HG03442 (cell line): ENCODE measurements at regions not wholly inside any gene's neighbourhood (a gene's known extent, or its start where the extent isn't known, plus 50 kb on each side); places are given as distances from the start of the nearest gene placed in this dataset.

Experiments used
- ATAC-seq: cut with Tn5 transposase; IDR thresholded peaks from one replicate; pipeline ENCODE4 v1.9.1; 2021; ENCODE audit warnings: mild to moderate bottlenecking, moderate library complexity; ENCODE audit not compliant: unreplicated experiment

DNA sequence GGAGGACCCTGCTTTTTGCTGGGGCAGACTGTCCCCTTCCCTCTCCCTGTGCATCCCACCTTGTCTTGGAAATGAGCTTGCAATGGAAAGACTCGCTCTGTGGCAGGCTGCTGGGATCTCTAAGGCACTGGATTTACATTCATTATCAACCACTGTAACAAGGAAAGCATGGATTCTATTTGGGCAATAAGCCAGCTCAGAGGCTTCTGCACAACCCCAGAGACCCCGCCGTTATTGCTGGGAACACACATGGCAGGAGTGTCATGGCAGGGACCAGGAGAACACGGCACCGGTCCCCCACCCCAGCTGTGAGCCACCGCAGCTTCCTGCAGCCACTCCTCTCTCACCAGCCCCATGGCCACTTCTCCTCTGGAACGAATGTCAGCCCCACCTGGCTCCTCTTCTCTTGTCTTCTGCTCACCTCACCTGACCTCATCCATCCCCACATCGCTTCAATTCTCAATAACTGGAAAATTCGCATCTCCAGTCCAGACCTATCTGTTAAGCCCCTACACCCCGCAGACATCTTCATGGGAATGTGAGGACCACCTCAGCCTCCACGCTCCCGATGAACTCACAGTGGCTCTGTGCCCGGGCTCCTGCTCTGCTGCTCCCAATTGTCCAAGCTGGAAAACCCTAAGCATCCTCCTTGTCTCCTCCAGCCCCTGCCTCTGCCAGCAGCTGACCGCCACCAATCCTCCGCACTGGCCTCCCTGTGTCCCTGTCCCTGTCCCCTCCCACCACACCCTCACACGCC lies 181.5 kb downstream of the USP12 start:
- no peak for ATAC-seq

DNA sequence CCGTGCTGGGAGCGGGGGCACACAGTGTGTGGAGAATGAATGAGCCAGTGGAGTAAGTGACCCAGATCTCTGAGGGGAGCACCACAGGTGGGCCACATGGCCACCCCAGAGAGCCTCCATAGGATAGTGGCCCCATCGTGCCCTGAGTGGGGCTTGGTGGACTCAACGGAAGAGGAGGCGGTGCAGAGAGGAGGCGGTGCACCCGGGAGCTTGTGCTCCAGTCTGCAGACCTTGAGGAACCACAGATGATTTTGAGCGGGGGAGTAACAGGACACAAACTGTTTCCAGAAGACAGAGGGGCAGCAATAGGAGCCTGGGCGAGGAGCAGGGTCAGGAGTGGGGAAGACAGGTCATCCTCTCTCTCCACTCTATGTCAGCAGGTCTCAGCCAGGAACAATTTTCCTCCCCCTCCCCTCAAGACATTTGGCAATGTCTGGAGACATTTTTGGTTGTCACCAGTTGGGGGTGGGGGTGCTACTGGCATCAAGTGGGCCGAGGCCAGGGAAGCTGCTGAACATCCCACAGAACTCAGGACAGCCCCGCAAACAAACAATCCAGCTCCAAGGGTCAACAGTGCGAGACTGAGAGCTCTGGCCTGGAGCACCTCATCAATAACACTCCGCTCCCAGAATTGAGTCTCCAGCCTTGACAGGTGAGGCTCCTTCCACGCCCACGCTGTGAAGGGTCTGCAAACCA lies 182.2 kb downstream of the USP12 start:
- ATAC-seq = no peak

DNA sequence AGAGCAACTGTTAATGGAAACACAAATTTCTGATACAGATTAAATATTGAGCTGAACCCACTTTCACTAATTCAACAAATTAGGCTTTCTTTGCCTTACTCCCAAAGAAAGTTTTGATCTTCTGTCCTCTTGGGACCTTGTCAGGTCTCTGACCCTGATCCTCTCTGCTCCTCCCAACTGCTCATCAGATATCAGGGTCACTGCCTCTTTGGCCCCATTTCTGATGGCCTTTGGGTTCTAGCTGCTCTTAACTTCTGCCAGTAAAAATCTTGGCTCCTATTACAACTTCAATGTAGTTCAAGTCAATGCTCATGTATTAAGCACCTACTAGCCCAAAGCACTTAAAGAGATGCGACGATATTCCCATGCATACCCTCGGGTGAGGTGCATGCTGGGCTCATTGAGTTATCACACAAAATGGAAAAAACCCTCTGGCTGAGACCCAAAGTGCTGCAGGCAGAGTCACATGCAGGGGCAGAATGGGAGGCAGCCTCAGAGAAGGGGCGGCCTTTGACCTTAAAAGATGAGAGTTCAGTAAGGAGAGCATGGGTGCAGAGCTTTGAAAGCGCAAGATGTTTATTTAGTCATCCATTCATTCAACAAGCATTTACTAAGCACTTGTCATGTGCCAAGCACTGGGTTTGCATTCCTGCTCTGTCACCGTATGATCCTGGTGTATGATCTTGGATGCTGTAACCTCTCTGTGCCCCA lies 183.4 kb downstream of the USP12 start:
- ATAC-seq = no peak

DNA sequence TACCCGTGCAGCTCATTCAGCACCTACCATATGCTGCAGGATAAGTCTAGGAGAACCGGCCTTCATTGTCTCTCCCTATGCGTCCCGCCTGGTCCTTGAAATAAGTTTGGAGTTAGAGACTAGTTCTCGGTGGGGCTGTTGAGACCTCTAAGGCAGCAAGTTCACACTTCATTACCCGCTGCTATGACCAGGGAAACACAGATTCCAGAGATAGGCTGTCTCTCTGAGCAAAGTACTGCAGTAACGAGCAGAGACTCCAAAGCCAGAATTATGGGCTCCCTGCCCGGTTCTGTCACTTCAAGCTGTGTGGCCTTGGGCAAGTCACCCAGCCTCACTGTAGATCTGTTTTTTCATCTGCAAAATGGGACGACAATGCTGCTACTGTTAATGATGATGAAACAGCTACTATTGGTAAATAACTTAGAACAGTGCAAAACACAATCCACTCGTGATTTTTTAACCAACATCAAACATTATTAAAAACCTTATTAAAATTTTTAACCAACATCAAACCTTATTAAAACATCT lies 184.1 kb downstream of the USP12 start:
- ATAC-seq = no peak

DNA sequence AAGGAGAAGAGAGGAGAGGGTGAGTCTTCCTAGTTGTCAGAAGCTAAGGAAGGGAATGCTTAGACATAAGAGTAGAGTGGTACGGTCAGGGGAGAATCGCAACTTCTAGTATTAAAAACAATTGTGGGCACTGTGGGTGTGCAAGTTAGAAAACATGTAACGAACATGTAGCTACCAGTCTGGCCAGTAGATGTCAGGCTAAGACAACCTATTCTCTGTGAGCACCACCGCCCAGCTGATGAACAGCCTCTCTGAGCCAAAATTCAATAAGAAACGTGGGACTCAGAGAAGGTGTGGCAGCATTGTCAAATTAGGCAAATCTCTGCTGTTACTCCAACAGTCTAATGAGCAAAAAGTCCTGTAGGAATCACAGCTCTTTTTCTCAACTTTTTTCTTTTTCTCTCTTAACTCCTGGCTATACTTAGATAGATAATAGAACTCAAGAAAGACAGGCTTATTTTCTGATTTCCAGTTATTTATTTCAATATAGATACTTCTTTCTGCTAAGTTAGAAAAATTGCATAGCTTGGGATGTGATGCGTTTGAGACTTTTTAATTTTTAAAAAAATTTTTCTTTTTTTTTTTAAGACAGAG lies 186.2 kb downstream of the USP12 start:
- peak; percentile 65 for ATAC-seq

DNA sequence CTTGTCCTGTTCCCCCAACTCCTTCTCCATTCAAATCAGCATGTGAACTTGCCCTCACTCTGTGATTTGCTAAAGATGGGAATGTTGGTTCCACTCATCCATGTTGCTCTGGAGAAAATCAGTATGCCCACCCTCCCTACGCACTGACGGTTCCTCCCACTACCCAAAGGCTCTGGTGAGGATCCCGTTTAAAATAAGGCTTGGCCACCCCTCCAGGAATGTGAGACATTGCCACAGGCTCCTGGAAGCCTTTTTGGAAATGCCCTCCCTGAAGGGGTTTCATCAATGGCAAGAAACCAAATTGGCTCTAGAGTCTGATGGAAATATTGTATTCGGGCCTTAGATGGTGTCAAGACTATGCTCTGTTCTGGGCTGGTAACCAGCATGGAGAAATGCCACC lies 187.3 kb downstream of the USP12 start:
- ATAC-seq = no peak

DNA sequence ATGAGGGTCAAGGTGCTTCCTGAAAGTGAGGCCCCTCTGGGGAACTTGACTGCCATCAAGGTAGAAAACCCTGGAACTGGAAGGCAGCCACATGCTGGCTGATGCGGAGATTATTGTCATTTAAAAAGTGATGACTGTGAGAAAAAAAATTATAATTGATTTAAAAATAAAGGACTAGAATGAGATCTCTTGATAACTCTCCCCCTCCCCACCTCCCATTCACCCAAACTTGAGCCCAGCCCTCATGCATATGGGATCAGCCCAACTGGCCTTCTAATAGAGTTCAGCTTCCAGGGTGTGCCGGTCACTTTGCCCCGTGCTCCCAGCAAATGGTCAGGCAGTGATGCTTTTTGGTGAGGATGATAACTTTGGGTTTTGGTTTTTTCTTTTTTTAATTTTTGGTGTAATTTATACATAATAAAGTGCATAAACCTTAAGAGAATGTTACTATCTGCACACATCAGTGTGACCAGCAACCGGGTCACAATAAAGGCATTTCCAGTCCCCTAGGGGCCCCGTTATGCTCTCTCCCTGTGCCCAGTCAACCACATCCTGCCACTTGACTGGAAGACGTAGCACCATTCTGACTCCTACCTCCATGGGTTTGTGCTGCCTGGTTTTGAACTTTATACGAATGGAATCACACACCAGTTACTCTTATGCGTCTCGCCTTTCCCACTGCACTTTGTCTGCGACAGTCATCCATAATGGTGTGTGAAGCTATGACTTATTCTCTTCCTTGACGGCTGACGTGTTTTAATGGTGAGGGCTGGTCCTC lies 187.9 kb downstream of the USP12 start:
- no peak for ATAC-seq

DNA sequence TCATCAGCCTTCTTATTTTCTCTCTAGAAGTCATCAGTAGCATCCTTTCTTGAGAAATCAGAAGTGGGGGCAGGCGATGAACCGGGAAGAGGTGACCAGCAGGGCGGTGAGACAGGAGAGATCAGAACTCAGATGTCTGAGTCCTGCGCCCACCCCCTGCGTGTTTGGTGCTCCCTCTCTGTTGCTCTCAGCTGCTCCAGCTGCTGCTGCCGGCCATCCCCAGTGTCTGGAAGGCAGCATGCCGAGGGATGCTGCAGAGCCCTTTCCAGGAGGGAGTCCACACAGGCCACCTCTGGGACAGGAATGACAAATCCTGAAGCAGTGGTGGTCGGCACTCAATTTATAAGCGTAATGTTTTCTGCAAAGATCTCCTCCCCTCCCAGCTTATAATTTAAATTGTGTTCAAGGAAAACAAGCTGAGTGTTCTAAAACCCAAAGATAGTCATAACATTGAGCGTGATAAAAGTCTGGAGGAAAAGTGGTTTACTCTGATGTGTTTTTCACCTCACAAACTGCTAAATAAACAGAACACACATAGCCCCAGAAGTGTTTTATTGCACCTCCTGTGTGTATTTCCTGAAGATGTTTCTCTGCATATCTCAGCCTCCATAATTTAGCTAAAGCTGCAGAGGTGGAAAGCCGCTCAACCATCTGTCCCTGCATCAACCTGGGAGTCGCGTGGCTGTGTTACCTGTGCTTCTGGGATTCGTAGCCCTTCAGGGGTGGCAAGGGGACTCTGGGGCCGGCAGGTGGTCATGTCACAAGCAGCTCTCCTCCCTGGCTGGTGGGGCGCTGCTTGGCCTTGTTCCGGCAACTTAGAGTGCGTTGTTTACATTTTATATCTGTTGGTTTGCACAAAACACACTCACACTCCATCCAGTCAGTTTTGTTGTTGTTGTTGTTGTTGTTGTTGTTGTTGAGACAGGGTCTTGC lies 191.2 kb downstream of the USP12 start:
- ATAC-seq = no peak

DNA sequence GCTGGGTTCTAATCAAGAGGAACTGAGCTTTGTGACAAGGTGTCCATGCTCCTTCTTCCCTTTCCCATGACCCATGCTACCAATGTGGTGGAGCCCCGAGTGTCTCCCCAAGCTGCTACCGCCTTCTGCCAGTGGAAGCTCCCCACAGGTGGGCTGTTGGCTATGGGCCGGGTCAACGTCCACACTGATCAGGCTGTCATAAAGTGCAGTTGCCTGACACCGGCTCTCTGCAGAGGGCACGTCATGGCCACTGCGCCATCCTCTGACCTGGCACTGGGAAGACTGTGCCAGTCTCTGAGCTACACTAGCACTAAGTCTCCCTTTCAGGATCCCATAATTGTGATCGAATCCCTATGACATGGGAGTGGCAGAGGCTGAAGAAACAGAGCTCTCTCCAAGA lies 192.3 kb downstream of the USP12 start:
- no peak for ATAC-seq

DNA sequence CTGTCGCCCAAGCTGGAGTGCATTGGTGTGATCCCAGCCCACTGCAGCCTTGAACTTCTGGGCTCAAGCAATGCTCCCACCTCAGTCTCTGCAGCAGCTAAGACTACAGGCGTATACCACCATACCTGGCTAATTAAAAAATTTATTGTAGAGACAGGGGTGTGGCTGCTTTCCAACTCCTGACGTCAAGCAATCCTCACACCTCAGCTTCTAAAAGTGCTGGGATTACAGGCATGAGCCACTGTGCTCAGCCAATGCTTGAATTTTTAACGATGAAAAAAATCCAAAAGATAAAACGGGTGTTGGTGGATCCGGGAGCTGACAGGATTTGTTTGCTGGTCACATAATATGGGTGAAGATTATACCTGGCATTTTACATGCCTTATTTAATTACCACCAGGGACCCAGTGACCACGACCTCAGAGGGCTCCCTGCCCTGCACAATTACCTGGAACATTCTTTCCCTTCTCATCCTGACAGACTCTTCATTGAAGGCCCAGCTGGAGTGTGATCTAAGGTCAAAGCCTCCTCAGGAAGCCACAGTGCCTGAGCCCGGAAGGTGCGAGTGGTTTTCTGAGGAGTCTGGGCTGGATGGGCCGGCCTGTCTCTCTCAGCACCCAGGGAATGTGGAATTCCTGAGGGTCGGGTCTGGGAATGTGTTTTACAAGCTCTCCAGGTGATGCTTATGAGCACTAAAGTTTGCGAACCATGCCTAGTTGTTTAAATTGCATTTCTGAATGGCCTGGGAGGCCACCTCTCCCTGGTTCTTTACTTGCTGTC lies 193.3 kb downstream of the USP12 start:
- no peak for ATAC-seq

DNA sequence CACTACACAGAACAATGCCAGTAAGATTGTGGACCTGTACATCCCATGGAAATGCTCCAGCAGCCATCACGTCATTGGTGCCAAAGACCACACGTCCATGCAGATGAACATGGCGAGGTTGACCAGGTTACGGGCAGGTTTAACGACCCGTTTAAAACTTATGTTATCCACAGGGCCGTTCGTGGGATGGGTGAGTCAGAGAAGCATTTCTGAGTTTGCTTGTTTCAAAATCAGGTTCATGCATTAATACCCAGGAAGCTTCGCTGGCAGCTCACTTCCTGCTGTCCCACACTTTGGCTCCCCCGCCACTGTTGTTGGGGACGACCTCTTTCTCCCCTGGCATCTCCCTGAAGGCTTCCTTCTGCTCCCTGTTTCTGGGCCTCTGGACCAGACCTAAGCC lies 194.1 kb downstream of the USP12 start:
- no peak for ATAC-seq

DNA sequence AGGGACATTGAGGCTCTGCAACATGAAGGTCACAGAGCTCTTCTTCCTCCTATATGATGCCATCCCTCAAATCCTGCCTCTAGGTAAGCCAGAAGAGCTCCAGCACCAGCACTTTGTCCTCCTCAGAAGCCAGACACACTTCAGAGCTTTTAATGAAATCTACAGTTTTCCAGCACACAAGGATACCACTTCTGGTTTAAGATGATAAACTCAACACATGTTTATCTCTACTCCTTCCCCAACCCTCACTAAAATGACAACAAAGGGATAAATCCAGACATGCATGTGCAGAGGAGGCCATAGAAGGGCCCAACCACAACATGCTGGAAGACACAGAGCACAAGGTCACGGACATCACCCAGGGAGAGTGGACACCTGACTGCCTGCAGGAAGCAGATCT lies 195.3 kb downstream of the USP12 start:
- ATAC-seq = no peak

DNA sequence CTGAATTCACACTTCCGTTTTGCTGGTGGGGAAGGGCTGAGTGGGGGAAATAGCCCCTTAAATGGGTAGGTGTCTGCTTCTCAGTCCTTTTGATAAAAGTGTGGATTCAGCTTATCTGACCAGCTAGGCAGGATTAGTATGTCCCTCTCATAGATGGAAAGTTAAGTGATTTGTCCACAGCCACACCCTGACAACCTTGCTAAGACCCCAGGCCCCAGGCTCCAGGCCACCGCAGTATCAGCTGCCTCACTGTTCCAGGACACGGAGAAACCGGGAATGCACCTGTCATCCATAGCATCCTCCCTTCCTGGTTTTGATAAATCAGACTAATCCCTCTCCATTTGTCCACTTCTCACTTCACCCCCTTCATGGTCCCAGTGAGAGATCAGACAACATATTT lies 197.7 kb downstream of the USP12 start:
- ATAC-seq = no peak

DNA sequence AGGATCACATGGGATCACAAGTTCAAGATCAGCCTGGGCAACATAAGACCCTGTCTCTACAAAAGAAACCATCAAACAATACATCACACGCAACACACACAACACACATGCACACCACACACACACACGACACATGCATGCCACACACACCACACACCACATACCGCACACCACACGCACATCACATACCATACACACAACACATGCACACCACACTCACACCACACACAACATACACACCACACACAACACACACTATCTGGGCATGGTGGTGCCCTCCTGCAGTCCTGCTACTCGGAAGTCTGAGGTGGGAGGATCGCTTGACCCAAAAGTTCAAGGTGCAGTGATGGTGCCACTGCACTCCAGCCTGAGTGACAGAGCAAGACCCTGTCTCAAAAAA lies 198.3 kb downstream of the USP12 start:
- ATAC-seq = no peak

DNA sequence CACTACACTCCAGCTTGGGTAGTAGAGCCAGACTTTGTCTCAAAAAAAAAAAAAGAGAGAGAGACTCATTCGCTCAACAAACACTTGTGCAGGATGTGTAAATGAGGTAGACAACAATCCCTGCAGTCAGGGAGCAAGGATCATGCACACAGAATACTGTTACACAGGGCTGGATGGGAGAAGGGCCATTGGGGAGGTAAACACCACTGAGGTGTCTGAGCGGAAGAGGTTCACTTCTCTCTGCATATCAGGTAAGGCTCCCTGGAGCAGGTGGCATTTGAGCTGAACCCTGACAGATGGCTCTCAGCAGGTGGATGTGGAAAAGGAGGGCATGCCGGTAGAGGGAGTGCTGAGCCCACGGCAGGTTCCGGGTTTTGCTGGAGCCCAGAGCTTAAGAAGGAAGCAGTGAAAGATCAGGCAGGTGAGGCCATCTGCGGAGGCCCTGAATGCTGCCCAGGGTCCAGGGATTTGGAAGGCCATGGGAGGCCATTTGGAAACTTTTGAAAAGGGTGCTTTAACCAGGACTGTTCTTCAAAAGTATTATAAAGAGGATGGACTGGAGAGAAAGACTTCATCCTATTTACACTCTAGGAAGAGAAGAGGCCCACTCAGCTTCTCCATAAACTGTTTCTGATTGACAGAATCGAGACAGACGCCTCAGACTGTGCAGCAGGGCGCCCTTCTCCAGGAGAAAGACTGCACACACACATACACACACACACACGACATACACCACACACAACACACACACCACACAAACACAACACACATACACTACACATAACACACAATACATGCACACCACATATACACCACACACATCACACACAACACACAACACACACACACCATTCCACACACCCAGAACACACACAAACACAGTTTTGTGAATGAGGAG lies 199.4 kb downstream of the USP12 start:
- ATAC-seq = no peak

DNA sequence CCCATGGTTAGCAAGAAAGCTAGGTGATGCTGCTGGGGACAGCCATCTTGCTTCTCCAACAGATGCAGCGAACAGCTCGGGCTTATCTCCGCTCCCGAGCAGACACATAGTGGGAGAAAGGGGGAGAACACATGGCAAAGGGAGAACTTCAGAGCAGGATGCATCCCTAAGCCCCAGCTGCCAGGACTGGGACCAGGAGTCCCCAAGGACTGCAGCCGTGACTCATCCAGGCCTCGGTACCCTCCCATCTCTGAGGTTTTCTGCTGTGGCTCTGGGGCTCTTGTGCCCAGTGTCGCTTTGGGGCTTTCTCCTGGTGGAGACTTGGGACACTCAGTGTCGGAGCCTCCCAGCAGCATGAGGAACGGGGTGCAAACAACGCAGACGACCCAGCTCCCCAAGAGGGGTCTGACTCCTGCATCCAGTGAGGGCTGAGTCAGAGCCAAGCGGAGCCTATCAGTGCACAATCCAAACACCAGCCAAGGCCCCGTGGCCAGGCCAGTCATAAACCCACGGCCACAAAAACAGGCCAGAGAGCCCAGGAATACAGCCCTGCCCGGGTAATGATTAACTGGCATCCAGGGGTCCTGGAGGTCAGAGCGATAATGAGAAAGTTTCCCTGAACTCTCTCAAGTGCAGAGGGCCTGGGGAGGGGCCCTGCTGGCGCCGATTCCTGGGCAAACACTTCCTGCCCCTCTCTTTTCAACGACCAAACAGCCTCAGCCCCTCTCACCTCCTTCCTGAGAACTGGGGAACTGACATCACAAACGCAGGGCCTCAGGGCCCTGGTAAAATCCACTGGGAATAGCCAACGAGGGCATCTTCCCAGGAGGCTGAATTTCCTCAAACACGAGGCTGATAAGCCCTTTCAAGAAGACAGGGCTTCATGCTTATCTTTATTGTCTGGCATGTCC lies 202.9 kb downstream of the USP12 start:
- no peak for ATAC-seq
